ENCODE measurements at regions not wholly inside any gene's neighbourhood (a gene's known extent, or its start where the extent isn't known, plus 50 kb on each side); places are given as distances from the start of the nearest gene placed in this dataset.
"Not testable (repeated sequence)": the region's sequence is repeated elsewhere in the genome, so short reads cannot be mapped to it uniquely, and the experiment has no call there.

- no peak for DNase-seq
Observed at GRCh38 chr20:40860487-40860902, 168.1 kb upstream of the TOP1 start.

DNA sequence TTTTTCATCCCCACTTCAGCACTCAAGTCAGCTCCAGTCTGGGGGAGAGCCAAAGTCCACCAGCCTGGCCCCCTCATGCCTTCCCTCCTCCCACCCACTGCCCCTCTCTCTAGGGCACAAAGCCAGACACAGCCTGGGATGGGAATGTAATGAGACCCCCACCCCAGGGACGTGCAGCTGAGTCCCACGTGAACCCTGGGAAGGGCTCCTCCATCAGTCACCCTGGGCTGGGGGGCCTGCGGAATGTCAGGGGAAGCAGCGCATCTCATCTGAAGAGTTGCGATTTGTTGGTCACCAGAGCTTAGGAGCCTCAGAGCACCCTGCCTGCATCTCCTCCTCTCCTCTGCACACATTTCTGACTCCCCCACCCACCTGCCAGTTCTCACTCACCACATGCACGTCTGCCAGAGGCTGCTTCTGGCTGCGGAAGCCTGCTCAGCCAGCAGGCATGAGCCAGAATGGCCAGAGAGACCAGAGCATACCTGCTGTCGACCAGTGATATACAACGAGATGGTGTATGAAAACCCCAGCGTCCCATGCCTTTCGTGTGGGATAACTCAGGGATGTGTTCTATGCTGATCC is 167.1 kb upstream of the TOP1 start:
- DNase-seq = no peak

GRCh38 chr20:40863355-40863919 is 165.2 kb upstream of the TOP1 start:
- no peak for DNase-seq

GRCh38 chr20:40864470-40864869 is 164.2 kb upstream of the TOP1 start:
- no peak for DNase-seq

DNA sequence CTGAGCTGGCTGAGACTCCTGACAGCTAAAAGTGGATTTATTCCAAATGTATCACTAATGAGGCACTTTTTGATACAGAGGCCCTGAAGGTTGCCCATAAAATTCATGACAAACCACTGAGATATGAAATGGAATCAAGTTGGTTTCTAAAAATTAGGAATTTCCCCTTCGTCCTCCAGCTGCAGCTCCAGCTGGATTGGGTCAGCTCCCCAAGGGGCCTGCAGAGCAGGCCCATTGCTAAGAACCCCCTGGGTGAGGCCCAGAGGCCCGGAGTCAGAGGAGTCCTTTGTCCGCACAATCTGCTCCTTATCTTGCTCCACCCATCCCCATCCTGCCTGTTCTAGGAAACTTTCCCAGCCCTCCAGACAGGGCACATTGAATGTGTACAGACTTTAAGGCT is 163.5 kb upstream of the TOP1 start:
- DNase-seq = no peak

- DNase-seq = no peak
Observed at GRCh38 chr20:40866056-40866455, 162.6 kb upstream of the TOP1 start.

GRCh38 chr20:40868551-40869217 is 159.9 kb upstream of the TOP1 start:
- no peak for DNase-seq

DNA sequence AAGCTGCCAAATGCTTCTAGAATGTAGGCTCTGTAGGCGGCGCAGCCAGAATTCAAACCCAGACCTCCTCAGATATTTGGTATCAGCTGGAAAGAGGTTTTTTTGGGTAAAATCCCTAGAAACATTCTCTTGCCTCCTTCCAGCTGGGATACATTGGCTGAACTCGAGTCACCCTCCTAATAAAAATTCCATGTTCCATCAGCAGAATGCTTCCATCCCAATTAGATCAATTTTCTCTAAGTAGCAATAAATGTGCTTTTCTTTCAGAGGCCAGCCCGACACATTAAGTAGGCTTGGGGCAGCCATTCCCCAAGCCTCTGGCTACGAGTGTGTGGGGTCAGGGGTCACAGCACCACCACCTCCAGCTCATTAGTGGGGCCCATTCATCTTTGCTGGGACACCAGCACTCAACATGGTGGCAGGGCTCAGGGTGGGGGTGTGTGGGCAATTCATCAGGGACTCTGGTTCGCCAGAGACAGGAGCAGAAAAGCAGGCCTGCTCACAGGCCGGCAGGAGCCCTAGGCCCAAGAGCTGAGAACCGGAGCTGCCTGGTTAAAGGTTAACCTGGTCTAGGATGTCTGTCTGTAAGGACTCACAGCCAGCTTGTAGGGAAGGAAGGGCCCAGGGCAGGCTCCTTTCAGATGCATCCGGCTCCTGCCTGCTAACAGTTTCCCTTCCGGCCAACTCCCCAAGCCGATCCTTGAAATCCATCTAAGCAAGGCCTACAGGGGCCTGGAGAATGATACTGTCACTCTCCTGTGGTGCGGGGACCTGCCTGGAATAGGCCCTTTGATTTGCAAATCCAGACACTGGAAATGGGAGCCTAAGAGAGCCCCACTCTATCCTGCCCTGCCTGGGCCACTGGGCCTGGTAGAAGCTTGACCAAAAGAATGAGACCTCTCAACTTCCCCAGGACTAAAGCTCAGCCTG is 159.1 kb upstream of the TOP1 start:
- DNase-seq = no peak

DNA sequence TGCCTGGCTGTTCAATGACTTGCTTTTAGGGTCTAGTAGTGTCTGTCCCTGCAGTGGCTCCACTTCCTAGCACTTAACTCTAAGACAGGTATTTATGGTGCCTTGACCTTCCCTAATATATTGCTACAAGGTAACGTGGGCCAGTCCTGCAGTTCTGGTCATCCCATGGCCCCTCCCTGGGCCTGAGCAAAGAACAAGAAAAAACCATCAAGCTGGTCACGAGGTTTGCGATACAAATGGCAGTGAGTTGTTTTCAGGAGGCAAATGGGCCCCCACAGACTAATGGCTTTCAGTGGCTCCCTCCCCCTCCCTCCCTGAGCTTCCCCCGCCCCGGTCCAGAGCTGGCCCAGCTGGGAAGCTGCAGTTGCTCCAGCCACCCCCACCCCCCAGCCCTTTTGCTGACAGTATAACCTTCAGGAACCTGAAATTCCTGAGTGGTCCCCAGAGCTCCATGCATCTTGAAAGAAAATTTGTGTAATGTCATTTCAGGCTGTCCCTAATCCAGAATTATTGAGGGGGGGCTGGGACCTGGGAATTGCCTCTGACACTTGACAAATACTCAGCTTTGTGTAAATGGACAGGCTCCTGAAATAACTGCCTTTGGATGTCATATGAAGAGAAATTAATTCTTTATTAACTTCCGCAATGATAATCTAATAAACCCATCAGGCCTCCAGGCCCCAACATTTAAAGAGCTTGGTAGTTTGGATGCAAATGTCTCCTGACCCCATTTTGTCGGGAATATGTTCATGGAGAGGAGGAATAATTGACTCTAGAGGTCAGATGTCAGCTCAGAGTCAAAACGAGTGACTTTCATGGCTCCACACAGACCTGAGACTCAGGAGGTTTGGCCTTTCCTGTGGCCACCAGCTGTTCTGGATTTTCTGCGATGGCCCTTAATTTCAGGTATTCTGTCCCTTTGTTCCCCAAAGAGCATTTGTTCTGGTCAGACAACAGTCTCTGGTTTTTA is 153.2 kb upstream of the TOP1 start:
- DNase-seq = no peak

- DNase-seq = not testable (repeated sequence)
Observed at GRCh38 chr20:40878099-40878498, 150.5 kb upstream of the TOP1 start.

DNA sequence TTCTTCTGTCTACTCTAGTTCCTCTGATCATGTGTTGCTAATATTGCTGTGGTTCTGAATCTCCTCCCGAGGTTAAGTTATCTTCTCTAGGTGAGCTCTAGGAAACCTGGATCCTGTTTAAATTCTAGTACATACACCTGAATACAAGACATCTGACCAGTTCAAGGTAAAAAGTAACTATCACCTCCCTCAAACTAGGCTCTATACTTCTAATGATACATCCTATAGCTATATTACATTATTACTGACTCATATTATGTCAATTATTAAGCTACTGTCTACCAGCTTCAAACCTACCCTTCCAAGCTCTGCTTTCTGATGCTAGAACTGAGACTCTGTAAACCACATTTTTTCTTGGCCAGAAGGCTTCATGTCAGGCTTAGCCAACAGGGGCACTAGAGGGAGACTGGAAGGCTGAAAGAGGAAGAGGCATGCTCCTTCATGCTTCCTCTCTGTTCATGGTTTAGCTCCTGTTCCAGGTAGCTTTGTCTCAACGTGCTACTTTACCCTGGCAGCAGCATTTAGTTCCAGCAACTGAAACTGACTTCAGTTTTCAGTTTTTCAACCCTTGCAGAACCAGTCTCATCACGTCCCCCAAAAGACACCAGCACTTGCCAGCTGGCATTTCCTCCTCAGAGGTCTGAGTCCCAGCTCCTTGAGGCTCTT is 148.4 kb upstream of the TOP1 start:
- no peak for DNase-seq

DNA sequence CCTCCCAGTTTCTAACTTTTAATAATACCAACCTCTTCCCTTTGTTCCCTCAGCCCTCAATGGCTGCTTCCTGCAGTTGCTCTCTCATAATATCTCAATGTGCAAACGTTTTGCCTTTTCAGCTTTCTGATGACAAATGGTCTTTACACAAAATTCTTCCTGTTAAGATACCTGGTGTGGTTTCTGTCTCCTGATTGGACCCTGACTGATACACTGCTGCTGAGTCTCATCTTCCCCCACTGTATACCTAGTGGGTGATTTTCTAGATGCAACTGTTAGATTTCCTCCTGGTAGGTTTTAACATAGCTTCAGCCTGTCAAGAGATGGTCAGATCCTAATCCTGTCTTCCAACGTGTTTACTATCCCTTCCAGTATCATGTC is 147.9 kb upstream of the TOP1 start:
- no peak for DNase-seq

GRCh38 chr20:40882152-40882551 is 146.5 kb upstream of the TOP1 start:
- DNase-seq = no peak

GRCh38 chr20:40883097-40883496 is 145.5 kb upstream of the TOP1 start:
- DNase-seq = no peak

DNA sequence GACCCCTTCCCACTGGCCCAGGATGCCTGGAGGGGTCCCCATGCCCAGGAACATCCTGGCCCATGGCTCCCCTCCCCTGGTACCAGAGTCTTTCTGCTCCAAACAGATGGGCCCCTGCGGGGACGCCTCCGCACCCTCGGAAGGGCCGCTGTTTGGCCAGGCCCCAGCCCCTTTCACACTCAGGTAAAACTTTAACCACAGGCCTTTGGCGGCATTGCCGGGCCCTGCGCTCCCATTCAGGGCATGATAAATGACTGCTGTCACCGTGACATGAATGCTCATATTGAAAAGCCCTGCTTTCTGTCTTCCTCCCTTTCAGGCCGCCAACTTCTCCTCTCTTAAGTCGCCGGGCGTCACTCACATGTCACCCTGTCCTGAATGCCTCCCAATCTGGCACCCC is 141.5 kb upstream of the TOP1 start:
- DNase-seq = no peak

GRCh38 chr20:40889266-40889665 is 139.4 kb upstream of the TOP1 start:
- not testable (repeated sequence) for DNase-seq

DNA sequence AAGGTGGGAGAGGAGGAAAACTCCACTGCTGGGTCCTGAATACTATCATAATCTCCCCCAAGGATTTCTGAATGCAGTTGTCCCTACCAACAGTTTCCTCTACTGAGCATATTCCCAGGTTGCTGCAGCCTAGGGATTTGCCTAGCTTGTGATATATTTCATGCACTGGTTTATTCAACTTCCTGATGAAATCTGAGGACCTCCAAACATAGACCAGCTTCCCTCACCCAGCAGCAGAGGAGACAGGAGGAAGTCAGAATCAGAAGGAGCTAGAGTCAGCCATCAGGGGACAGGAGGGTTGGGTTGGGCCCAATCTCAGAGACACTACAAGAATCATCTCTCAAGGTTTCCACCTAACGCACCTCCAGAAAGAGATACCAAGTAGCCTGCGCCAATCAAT is 138.4 kb upstream of the TOP1 start:
- no peak for DNase-seq

DNA sequence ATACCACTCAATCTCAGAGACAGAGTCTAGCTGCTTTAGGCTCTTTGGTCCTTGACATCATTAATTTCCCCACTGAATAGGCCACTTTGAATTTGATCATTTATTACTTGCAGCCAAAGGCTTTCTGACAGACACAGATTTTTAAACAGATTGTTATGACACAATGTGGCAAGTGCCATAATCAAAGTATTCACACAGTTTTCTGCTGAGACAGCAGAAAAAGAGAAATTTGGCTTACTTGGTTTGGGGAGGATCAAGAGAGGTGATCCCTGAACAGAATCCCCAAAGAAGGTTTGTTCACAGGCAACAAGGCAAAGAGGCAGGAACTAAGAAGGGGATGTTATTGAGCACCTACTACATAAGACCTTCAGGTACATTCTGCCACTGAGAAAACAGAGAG is 138.0 kb upstream of the TOP1 start:
- DNase-seq = no peak

DNA sequence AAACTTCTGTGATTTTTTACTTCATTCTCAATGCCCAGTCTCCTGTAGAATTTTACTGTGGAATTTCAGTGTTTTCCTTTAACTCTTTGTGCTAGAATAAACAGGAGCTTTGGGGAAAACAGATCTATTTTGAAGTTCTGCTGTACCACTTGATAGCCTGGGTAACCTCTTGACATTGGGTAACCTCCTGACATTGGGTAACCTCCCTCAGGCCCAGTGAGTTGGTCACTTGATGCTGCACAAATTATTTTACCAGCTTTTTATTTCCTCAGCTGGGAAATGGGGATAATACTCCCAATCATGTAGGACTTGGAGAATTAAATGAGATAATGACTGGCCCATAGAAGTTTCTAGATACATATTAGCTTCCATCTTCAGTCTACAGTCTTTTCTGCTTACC is 137.3 kb upstream of the TOP1 start:
- no peak for DNase-seq

- no peak for DNase-seq
Observed at GRCh38 chr20:40892642-40893041, 136.0 kb upstream of the TOP1 start.

- DNase-seq = no peak
Observed at GRCh38 chr20:40893610-40894236, 134.9 kb upstream of the TOP1 start.

Measured in NCI-H1417 (cell line).